OCI-LY7 (cell line): ENCODE measurements at regions not wholly inside any gene's neighbourhood (a gene's known extent, or its start where the extent isn't known, plus 50 kb on each side); places are given as distances from the start of the nearest gene placed in this dataset.

Source experiments
- BruUV-seq: library from RNA; stranded (reverse); fragments of 400-500 nt; replicated peaks from 2 replicates; lab custom pipeline; 2021; lab: Mats Ljungman, UMichigan
- CTCF ChIA-PET: fragments of 300-600 bp; sonication (Branson Sonifier 250); formaldehyde crosslinking; loops from one replicate; lab custom pipeline; 2022; ENCODE audit warnings: antibody characterized with exemption; ENCODE audit not compliant: unreplicated experiment; lab: Charles Lee
- POLR2A ChIA-PET: fragments of 300-600 bp; sonication (Branson Sonifier 250); formaldehyde crosslinking; loops from one replicate; lab custom pipeline; 2022; ENCODE audit warnings: antibody characterized with exemption; lab: Charles Lee
- DNase-seq: peaks from one replicate; pipeline ENCODE4 v3.0.0-alpha.2; 2015; ENCODE audit warnings: low spot score
- H2AFZ ChIP-seq: fragments of 200-600 bp; sonication (generic), shearing (Covaris generic); 2 replicates; pipeline ENCODE4 v1.6.1; 2014; ENCODE audit warnings: mild to moderate bottlenecking, antibody characterized with exemption, low read length, moderate library complexity
- H3K27ac ChIP-seq: fragments of 200-600 bp; sonication (generic); 2 replicates; pipeline ENCODE4 v1.5.1; 2014; ENCODE audit warnings: mixed run types, low read depth, mild to moderate bottlenecking, moderate library complexity, low read length, inconsistent platforms; ENCODE audit not compliant: poor library complexity, severe bottlenecking
- H3K36me3 ChIP-seq: fragments of 200-600 bp; sonication (generic); 2 replicates; pipeline ENCODE4 v1.6.1; 2014; ENCODE audit warnings: mild to moderate bottlenecking, antibody characterized with exemption, low read length, moderate library complexity, mixed read lengths; ENCODE audit not compliant: insufficient read depth
- H3K4me1 ChIP-seq: fragments of 200-600 bp; sonication (generic); 2 replicates; pipeline ENCODE4 v1.5.1; 2014; ENCODE audit warnings: mild to moderate bottlenecking, low read length; ENCODE audit not compliant: insufficient read depth, poor library complexity, severe bottlenecking
- H3K4me2 ChIP-seq: fragments of 200-600 bp; sonication (generic); 2 replicates; pipeline ENCODE4 v1.6.1; 2014; ENCODE audit warnings: mild to moderate bottlenecking, low read length
- H3K4me3 ChIP-seq: fragments of 200-600 bp; sonication (generic); 2 replicates; pipeline ENCODE4 v1.5.1; 2014; ENCODE audit warnings: mild to moderate bottlenecking, low read depth, low read length; ENCODE audit not compliant: poor library complexity, severe bottlenecking
- H3K79me2 ChIP-seq: fragments of 200-600 bp; sonication (generic); 2 replicates; pipeline ENCODE4 v1.6.1; 2016; ENCODE audit warnings: low read depth, mild to moderate bottlenecking, low read length, moderate library complexity, mixed read lengths; ENCODE audit not compliant: insufficient read depth
- H3K9me2 ChIP-seq: fragments of 200-600 bp; sonication (generic); 2 replicates; pipeline ENCODE4 v1.6.1; 2016; ENCODE audit warnings: mild to moderate bottlenecking, low read length, mixed read lengths; ENCODE audit not compliant: insufficient read depth
- H3K9me3 ChIP-seq: fragments of 200-600 bp; sonication (generic); 2 replicates; pipeline ENCODE4 v1.6.1; 2014; ENCODE audit warnings: mild to moderate bottlenecking, mixed run types, low read length, mixed read lengths
- H4K20me1 ChIP-seq: fragments of 200-600 bp; sonication (generic); 2 replicates; pipeline ENCODE4 v1.6.1; 2014; ENCODE audit warnings: mild to moderate bottlenecking, antibody characterized with exemption, low read length, moderate library complexity, mixed read lengths; ENCODE audit not compliant: insufficient read depth
- CTCF ChIP-seq: fragments of 200-600 bp; sonication (generic); conservative IDR thresholded peaks from 2 replicates; pipeline ENCODE4 v1.5.1; 2014; ENCODE audit warnings: mild to moderate bottlenecking, antibody characterized with exemption, low read length, moderate library complexity, mixed read lengths
- EZH2phosphoT487 ChIP-seq: fragments of 200-600 bp; sonication (generic); IDR thresholded peaks from 2 replicates; pipeline ENCODE4 v1.6.1; 2018; ENCODE audit warnings: low read depth, borderline replicate concordance, mild to moderate bottlenecking, mixed run types, antibody characterized with exemption, low read length, moderate library complexity, mixed read lengths
- intact Hi-C: fragments of 100-400 bp; cut with micrococcal nuclease; formaldehyde crosslinking; loops from one replicate; pipeline ENCODE4 v1.10.0; 2022; ENCODE audit not compliant: unreplicated experiment

- H3K79me2 ChIP-seq: no peaks in the 10 kb centered on the region
- no peaks in the 10 kb centered on the region for H3K4me1 ChIP-seq
- H3K36me3 ChIP-seq: no peaks in the 10 kb centered on the region
- H3K4me2 ChIP-seq: no peak overlapping the region
- POLR2A ChIA-PET: interaction anchor here (1.6 kb wide), 1 partner anchor 11 kb away, joined by 5 read pairs; a partner anchor contains a TSS
- no peaks in the 10 kb centered on the region for H3K9me3 ChIP-seq
- no peak for TF ChIP-seq EZH2phosphoT487
- no peak for TF ChIP-seq CTCF
- intact Hi-C loops: no loop called here
- no peak overlapping the region for H3K4me3 ChIP-seq
- no peak overlapping the region for H3K27ac ChIP-seq
- H3K9me2 ChIP-seq: no peaks in the 10 kb centered on the region
- H2AFZ ChIP-seq: no peak overlapping the region
- CTCF ChIA-PET: no interaction called here
- 0 out of 2 replicates have a peak, but pooled peaks cover 9% of the 10 kb centered on the region for H4K20me1 ChIP-seq
- DNase-seq: no peak
- BruUV-seq: no TSS peak
These were observed 63.0 kb downstream of the SLC25A47 start for GRCh38 chr14:100386121-100386520.

GRCh38 chr14:100386846-100387245 lies 63.7 kb downstream of the SLC25A47 start:
- no peak for TF ChIP-seq EZH2phosphoT487
- no peak for TF ChIP-seq CTCF
- Histone ChIP-seq H3K9me3 (no peaks in the 10 kb centered on the region), H3K79me2 (no peaks in the 10 kb centered on the region), H3K9me2 (no peaks in the 10 kb centered on the region), H3K27ac (no peak overlapping the region), H3K4me3 (no peak overlapping the region), H4K20me1 (0 out of 2 replicates have a peak, but pooled peaks cover 9% of the 10 kb centered on the region), H3K4me2 (no peak overlapping the region), H2AFZ (no peak overlapping the region), H3K36me3 (no peaks in the 10 kb centered on the region), H3K4me1 (no peaks in the 10 kb centered on the region)
- DNase-seq: no peak
- ChIA-PET POLR2A (no interaction called here), CTCF (no interaction called here)
- intact Hi-C loops: no loop called here
- BruUV-seq: no TSS peak

GRCh38 chr14:100387450-100387849 lies 64.3 kb downstream of the SLC25A47 start:
- no peaks in the 10 kb centered on the region for H3K79me2 ChIP-seq
- H3K4me1 ChIP-seq: no peaks in the 10 kb centered on the region
- H3K27ac ChIP-seq: no peak overlapping the region
- H2AFZ ChIP-seq: no peak overlapping the region
- H3K9me2 ChIP-seq: no peaks in the 10 kb centered on the region
- TF ChIP-seq EZH2phosphoT487 (no peak), CTCF (no peak)
- intact Hi-C loops: no loop called here
- POLR2A ChIA-PET: no interaction called here
- H3K4me3 ChIP-seq: no peak overlapping the region
- no peaks in the 10 kb centered on the region for H3K36me3 ChIP-seq
- 0 out of 2 replicates have a peak, but pooled peaks cover 9% of the 10 kb centered on the region for H4K20me1 ChIP-seq
- no peak for DNase-seq
- BruUV-seq: no TSS peak
- H3K9me3 ChIP-seq: no peaks in the 10 kb centered on the region
- CTCF ChIA-PET: no interaction called here
- no peak overlapping the region for H3K4me2 ChIP-seq
